ENCODE measurements at regions not wholly inside any gene's neighbourhood (a gene's known extent, or its start where the extent isn't known, plus 50 kb on each side); places are given as distances from the start of the nearest gene placed in this dataset.

DNA sequence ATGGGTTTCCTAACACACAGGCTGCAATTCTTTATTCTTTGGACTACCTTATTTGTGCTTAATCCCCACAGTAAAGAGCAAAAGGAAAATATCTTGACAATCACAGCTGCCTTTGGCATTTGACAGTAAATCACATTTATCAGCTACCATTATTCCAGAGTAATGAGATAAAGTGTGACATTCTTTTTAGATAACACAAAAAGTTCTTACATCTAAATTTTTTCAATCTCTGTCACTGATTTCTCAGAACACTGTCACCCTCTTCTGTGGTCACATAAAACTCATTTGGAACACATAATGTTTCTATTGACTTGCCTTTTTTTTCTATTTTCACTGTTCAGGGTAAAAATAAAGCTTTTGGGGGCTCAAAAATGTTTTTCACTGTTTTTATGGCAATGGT is 484.6 kb downstream of the LTN1 start:
- Histone ChIP-seq H3K4me3 (no peak overlapping the region), H3K4me1 (no peaks in the 10 kb centered on the region), H3K27me3 (no peaks in the 10 kb centered on the region), H3K9me3 (peaks cover 7 to 13% (median 9%) of the 10 kb centered on the region in 4 donors), H3K27ac (no peak overlapping the region), H3K36me3 (no peaks in the 10 kb centered on the region)
- ATAC-seq (ENCODE audit: low FRiP score in 2 of 2) (no peak), DNase-seq (no peak)
- TF ChIP-seq POLR2A (IDR thresholded peaks at IDR 0.05): no peak
- no peak for TF ChIP-seq POLR2AphosphoS5 (IDR thresholded peaks at IDR 0.05)
- TF ChIP-seq, protein P1, sequence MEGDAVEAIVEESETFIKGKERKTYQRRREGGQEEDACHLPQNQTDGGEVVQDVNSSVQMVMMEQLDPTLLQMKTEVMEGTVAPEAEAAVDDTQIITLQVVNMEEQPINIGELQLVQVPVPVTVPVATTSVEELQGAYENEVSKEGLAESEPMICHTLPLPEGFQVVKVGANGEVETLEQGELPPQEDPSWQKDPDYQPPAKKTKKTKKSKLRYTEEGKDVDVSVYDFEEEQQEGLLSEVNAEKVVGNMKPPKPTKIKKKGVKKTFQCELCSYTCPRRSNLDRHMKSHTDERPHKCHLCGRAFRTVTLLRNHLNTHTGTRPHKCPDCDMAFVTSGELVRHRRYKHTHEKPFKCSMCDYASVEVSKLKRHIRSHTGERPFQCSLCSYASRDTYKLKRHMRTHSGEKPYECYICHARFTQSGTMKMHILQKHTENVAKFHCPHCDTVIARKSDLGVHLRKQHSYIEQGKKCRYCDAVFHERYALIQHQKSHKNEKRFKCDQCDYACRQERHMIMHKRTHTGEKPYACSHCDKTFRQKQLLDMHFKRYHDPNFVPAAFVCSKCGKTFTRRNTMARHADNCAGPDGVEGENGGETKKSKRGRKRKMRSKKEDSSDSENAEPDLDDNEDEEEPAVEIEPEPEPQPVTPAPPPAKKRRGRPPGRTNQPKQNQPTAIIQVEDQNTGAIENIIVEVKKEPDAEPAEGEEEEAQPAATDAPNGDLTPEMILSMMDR (IDR thresholded peaks at IDR 0.05): no peak
- no peak for TF ChIP-seq EP300 (IDR thresholded peaks at IDR 0.05)

DNA sequence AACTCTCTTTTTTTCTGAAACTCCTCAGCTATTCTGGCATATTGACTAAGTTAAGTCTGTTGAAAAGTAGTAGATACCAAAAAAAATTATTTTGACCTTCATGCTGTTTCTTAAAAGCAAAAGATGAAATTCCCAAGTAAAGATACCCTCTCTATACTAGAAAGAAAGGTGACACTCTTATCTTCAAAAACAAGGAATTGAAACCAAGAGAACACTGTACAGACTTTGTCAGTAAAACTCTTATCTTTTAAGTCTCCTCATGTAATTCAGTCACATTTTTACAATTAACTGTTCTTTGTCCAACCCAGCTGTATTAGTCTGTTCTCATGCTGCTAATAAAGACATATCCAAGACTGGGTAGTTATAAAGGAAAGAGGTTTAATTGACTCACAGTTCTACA is 496.2 kb downstream of the LTN1 start:
- no peak for TF ChIP-seq EP300 (IDR thresholded peaks at IDR 0.05)
- TF ChIP-seq, protein P1 (IDR thresholded peaks at IDR 0.05): no peak
- TF ChIP-seq POLR2A (IDR thresholded peaks at IDR 0.05): no peak
- no peak for TF ChIP-seq POLR2AphosphoS5 (IDR thresholded peaks at IDR 0.05)
- no peaks in the 10 kb centered on the region for H3K4me1 ChIP-seq
- DNase-seq: no peak
- ATAC-seq (ENCODE audit: low FRiP score in 2 of 2): no peak
- H3K36me3 ChIP-seq: no peaks in the 10 kb centered on the region
- no peak overlapping the region for H3K4me3 ChIP-seq
- H3K9me3 ChIP-seq: no peaks in the 10 kb centered on the region
- no peaks in the 10 kb centered on the region for H3K27me3 ChIP-seq
- H3K27ac ChIP-seq: no peak overlapping the region

DNA sequence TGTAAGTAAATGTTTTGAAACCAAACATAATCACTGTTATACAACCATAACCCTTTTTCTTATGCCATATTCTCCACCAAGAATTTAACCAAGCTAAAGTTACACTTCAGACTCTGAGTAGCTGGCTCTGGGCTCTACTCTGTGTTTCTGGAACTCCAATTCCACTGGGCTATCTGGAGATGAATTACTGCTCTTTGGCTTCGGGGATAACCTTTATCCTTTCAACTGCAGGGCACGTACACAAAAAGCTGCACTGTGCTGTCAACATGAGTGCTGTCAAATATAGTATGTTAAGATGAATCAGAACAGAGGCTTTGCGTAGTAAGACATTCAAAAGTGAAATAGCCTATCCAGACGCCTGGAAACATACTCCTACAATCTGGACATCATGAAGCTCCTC is 500.6 kb downstream of the LTN1 start:
- Histone ChIP-seq H3K27ac (no peak overlapping the region), H3K4me1 (no peaks in the 10 kb centered on the region), H3K9me3 (no peaks in the 10 kb centered on the region), H3K27me3 (no peaks in the 10 kb centered on the region), H3K36me3 (no peaks in the 10 kb centered on the region), H3K4me3 (no peak overlapping the region)
- no peak for DNase-seq
- ATAC-seq (ENCODE audit: low FRiP score in 2 of 2): no peak
- whole genome bisulfite sequencing, 2 donors: 76 to 79% methylated on average over 4 of the region's 4 CpGs
- TF ChIP-seq EP300 (IDR thresholded peaks at IDR 0.05) (no peak), POLR2A (IDR thresholded peaks at IDR 0.05) (no peak), POLR2AphosphoS5 (IDR thresholded peaks at IDR 0.05) (no peak)
- TF ChIP-seq, protein P1 (IDR thresholded peaks at IDR 0.05): no peak

DNA sequence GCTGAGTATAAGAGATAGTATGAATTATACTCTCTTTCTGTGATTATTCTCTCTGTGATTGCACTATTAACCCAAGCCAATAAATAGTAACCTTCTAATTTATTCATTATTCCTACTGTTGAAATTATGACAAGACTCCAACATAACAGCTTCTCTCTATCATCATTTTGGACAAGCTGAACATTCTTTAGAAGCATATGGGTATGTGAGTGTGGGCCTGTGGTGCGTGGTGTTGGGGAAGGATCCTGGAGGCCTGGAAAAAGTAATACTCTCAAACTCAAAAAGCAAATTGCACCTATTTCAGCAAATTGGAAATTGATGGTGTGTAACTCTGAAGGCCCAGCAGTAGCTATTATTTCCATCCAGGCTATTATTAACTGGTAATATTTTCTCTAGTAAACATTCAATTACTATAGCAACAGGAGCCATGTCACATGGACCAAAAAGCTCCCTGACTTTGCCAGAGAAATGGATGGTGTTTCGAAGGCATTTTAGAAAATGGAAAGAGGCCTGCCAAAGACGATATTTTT is 502.8 kb downstream of the LTN1 start:
- DNase-seq: no peak
- Histone ChIP-seq H3K36me3 (no peaks in the 10 kb centered on the region), H3K27me3 (no peaks in the 10 kb centered on the region), H3K9me3 (no peaks in the 10 kb centered on the region), H3K4me3 (no peak overlapping the region), H3K27ac (peak overlapping the region in 1 of 4 donors; percentile 19), H3K4me1 (no peaks in the 10 kb centered on the region)
- TF ChIP-seq, protein P1 (IDR thresholded peaks at IDR 0.05): no peak
- TF ChIP-seq EP300 (IDR thresholded peaks at IDR 0.05) (no peak), POLR2AphosphoS5 (IDR thresholded peaks at IDR 0.05) (no peak), POLR2A (IDR thresholded peaks at IDR 0.05) (no peak)
- ATAC-seq (ENCODE audit: low FRiP score in 2 of 2): no peak
- WGBS, 2 donors: 75 to 84% methylated on average over 3 of the region's 3 CpGs

DNA sequence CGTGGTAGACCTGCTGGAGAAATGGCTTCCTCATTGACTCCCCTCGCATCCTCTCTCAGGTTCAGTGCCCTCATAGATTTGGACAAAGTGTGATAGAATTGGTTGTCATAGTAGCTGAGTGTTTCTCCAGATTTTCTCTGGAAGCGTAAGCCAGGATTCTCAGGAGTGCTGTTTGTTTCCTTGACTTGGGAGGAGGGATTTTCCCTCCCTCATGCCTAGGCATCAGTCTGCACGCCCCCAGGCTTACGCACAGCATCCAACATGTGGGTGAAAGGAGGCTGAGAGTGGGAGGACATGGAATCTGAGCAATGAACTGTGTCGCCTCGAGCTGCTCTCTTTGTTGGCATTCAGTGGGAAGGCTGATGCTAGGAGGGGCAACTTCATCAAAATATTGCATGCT is 503.5 kb downstream of the LTN1 start:
- no peak for TF ChIP-seq POLR2A (IDR thresholded peaks at IDR 0.05)
- TF ChIP-seq, protein P1 (IDR thresholded peaks at IDR 0.05): no peak
- no peak for TF ChIP-seq POLR2AphosphoS5 (IDR thresholded peaks at IDR 0.05)
- TF ChIP-seq EP300 (IDR thresholded peaks at IDR 0.05): no peak
- H3K27ac ChIP-seq: peak overlapping the region in 1 of 4 donors; percentile 0
- H3K36me3 ChIP-seq: no peaks in the 10 kb centered on the region
- DNase-seq (no peak), ATAC-seq (ENCODE audit: low FRiP score in 2 of 2) (no peak)
- no peak overlapping the region for H3K4me3 ChIP-seq
- H3K9me3 ChIP-seq: no peaks in the 10 kb centered on the region
- no peaks in the 10 kb centered on the region for H3K4me1 ChIP-seq
- 81 to 89% methylated on average over 7 of the region's 7 CpGs for WGBS, 2 donors
- no peaks in the 10 kb centered on the region for H3K27me3 ChIP-seq
